ENCODE measurements at regions not wholly inside any gene's neighbourhood (a gene's known extent, or its start where the extent isn't known, plus 50 kb on each side); places are given as distances from the start of the nearest gene placed in this dataset.
"Not testable (repeated sequence)": the region's sequence is repeated elsewhere in the genome, so short reads cannot be mapped to it uniquely, and the experiment has no call there.

DNA sequence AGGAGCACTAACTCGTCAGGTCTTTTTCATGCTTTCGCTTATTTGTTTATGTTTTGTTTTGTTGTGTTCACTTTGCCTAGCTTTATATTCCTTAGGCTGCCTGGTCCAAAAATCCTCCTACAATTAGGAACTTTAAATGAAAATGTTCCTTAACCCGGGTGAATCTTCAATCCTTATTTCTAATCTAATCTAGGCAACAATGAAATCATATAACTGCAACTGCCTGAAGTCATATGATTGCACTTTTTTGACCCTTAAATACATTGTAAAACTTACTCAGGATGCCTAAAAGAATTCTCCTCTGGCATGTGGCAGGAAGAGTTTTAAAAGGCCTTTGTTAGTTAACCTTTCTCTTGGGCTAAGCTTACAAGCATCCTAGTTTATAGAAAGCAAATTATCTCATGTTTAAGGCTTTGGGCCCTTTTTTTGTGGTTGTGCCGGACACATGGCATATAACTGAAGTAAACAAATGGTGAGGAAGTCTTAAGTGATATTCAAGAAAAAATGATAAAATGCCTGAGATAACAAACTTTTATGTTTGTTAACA, 279.4 kb downstream of the FAT4 start:
- no peak for DNase-seq

DNA sequence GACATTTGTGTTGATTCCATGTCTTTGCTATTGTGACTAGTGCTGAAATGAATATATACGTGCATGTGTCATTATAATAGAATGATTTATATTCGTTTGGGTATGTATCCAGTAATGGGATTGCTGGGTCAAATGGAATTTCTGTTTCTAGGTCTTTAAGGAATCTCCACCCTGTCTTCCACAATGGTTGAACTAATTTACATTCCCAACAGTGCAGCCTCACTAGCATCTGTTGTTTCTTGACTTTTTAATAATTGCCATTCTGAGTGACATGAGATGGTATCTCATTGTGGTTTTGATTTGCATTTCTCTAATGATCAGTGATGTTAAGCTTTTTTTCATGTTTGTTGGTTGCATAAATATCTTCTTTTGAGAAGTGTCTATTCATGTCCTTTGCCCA, 291.2 kb downstream of the FAT4 start:
- DNase-seq, result not testable (repeated sequence)

DNA sequence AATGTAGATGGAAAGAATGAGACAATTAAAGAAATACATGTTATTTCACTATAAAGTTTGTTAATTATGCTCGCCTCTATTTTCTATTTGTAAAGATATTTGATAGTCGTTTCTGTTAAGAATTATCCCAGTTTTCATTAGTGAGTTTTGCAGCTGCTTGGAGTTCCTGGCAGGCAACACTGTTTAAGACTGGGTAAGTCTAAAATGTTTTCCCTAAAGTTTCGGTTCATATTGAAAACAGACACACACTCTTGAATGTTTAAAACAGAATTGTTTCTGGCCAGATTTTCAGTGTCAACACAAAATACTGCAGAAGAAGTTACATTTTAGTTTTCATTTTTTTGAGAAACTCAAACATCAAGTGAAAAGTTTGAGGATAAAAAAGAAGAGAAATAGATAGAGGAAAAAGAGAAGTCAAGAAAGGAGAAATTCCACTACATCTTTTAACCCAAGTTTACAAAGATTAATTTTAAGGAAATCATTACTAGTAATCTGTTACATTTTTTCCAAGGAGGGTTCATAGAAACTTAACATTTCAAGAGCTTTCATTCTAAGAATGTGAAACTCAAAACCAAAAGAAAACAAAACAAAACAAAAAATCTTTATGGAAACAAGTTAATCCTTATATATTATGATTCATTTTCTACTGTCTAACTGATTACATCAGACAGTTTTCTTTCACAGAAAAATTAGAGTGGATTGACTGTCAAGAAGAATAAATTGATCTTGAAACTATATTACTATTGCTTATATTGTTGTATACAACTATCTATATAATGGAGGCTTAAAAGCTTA, 305.5 kb downstream of the FAT4 start:
- no peak for DNase-seq

DNA sequence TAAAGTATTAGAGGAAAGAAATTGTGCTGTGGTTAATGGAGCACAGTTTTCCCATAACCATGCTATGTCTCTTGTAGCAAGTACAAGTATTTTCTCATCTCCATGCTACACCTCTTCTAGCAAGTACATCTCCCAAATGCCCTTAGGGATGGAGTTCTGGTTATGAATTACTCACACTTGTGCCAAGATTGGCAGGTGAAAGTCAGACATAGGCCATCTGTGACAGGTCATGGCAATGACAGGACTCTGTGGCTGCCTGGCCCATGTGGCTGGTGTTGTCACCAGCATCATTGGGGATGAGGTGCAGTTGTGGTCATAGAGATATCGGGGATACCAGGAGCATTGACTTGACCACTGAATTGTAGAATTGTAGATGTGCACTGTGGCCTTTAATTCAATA, 310.2 kb downstream of the FAT4 start:
- DNase-seq, result no peak

DNA sequence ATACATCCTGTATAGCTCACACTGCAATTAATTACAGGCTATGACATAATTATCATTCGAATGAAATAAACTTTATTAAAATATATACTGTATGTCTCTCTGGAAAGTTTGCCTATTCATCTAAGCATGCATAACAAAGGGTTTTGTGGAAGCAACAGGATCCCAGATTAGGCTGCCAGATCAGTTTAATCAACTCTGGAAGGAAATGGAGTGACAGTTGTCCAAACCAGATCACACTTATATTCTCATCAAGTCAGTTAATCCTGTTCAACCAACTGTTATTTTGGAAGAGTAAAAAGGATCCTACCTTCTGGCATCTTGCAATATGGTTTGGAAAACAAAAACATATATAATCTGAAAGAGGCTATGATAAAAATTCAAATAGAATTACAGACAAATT, 312.2 kb downstream of the FAT4 start:
- DNase-seq, result no peak

DNA sequence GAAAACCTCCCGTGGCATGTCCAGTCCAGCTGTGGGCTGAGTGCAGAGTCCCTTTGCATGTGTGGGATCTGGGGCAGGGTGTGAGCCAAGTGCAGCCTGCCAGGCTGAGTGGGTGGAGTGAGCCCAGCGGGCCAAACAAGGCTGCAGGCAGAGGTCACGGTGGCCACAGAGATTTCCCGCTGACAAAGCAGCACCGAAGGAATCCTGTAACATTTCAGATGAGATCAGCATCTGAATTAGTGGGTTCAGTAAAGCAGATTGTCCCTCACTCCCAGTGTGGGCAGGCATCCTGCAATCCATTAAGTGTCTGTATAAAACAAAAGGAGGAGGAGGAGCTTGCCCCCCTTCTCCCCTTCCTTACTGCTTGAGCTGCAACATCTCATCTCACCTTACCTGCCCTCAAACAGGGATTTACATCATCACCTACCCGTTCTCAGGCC, 324.4 kb downstream of the FAT4 start:
- peak; percentile 34 for DNase-seq

DNA sequence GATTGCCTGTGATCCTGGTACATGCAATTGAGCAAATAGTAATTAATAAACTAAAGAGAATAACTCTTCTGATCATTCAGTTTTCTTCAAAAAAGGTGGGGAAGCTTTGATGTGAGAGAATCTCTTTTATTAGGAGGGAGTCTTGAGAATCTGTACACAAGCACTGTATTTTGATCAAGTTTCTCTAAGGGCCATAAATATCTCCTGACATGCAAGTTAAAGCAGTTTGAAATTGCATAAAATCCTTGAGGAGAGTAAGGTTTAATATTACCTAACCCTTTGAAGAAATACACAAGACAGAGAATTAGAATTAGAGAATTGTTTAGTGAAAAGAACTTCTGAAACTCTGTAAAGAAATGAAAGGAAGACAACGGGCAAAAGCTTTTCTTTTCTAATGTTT, 326.9 kb downstream of the FAT4 start:
- DNase-seq, result peak; percentile 35

DNA sequence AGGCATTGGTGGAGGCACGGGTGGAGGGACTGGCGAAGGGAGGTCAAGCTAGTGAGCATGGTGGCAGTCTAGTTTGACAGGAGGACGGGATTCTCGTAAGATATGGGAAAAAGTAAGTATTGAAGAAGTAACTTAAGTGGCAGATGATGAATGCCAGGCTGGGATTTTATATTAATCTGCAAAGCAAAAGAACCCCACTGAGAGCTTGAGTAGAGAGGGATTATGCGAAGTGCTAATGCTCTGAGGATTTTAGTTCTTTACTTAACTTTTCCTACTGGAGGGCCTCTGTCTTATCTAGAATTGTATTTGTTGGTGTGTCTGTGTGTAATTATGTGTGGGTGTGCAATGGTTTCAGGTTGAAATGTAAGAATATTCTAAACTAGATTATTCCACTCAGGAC, 327.9 kb downstream of the FAT4 start:
- DNase-seq, result no peak

DNA sequence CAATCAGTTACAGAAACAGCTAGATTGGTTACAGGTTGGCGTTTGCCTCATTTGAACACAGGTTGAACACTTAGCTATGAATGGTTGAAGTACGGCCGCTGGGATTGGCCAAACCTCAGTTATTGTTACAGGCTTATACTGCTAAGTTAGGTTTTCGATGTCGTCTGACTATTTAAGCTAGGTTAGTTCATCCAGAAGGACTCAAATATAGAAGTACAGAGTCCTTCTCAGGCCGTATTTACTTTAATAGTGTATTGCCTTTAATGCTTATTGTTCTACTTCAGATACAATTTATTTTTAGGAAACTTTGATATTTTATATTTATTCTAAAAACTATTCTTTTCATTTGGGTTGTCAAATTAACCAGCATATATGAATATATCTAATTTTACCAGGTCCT, 334.7 kb downstream of the FAT4 start:
- DNase-seq, result no peak

DNA sequence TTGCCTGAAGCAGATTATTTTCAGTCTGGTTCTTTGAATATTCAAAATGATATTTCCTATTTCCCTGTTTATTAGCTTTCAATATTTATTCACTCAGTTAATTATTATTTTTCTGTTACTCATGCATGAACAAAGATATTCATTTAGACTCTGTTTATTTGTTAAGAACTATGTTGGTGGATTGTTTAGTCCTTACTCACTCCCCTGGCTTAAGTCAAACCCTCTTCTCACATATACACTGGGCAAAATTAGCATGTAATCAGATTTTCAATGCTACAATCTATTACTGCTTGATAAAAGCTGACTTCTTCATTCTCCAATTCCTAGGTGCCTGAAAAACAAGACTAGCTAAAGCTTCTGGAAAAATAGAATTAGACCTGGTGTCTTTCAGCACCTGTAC, 335.8 kb downstream of the FAT4 start:
- no peak for DNase-seq

DNA sequence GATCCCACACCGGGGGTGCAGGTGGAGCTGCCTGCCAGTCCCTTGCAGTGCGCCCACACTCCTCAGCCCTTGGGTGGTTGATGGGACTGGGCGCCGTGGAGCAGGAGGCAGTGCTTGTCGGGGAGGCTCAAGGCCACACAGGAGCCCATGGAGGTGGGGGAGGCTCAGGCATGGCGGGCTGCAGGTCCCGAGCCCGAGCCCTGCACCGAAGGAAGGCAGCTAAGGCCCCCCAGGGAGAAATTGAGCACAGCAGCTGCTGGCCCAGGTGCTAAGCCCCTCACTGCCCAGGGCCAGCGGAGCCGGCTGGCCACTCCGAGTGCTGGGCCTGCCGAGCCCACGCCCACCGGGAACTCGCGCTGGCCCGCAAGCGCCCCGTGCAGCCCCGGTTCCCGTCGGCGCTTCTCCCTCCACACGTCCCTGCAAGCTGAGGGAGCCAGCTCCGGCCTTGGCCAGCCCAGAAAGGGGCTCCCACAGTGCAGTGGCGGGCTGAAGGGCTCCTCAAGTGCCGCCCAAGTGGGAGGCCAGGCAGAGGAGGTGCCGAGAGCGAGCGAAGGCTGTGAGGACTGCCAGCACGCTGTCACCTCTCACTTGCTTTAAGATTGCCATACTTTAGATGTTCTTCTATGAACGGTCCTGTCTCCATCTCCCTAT, 337.1 kb downstream of the FAT4 start:
- not testable (repeated sequence) for DNase-seq

DNA sequence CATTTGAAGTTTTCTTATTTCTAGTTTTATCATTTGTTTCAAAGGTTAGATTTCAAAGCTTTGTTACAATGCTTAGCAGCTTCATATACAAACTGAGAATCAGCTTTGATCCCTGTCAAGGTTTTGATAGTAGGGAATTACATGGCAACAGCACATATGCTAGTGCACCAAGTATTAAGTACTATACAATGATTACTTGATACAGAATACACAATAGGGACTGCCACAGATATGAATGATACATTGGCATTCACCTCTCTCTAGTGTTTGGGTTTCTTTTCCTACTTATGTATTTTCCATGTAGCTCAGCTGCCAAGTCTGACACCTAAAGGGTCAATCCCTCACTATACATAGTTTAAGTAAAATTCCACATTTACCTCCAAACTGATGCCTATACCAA, 344.0 kb downstream of the FAT4 start:
- no peak for DNase-seq

DNA sequence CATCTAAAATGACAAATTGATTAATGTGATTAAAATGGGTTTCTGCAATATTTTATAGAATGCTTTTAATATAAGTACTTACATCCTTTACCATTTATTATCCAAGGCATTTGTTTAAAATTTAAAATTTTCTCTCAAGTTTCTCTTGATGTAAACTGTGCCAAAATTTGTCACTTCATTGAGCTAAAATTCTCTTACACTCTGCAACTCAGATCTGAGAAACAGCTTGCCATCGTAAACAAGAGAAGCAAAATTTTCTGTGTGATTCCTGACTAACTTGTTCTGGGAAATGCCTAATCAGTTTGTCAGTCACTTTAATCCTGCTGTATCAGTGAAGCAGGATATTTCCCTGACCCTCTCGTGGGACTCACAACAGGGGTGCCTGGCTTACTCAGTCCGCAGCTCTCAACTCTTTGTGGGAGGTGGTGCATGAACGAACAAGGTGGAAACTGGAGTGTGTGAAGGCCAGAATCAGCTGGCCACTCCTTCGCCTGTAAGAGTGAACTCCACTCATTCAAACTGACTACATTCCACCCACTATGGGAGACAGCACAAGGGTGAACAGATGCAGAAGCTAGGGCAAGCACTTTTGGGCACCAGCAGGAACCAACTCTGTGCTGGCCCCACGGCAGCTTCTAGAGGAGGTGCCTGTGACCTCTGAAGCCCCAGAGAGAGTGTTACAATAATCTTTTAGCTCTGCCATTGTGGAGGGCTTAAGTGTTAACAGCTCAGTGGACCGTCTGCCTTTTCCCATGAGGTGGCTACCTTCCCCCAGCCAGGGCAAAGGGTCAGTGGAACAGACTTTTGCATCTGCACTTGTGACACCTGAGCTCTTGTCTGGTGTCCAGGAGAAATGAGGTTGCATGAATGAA, 349.4 kb downstream of the FAT4 start:
- no peak for DNase-seq

DNA sequence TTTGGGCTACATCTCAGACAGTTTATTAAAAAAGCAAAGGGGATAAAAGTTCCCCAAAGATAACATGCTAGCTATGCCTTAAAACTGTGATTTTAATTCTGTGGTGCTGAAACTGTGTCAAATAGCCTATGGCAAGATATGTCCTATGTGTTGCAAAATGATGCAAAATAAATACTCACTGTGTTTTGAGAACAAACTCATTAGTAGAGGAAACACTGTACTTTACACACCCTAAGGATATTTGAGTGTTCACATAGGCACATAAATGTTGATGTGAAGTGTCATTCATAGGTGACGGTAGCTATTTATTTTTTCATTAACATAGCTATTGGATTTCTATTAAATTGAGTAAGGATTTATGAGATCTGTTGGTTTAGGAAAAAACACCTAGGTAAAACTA, 351.9 kb downstream of the FAT4 start:
- DNase-seq, result no peak

DNA sequence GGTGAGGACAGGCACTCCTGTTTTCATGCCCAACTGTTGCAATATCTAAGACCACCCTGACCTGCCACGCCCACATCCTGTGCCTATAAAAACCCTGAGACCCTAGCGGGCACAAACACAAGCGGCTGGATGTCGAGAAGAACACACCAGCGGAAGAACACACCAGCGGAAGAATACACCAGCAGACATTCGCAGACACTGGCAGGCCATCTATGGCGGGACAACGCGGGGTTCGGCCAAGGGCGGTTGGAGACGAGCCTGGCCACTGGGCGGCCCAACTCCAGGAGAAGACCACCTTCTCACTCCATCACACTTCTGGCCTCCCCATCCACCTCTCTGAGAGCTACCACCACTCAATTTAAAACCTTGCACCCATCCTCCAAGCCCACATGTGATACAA, 361.4 kb downstream of the FAT4 start:
- DNase-seq, result no peak

DNA sequence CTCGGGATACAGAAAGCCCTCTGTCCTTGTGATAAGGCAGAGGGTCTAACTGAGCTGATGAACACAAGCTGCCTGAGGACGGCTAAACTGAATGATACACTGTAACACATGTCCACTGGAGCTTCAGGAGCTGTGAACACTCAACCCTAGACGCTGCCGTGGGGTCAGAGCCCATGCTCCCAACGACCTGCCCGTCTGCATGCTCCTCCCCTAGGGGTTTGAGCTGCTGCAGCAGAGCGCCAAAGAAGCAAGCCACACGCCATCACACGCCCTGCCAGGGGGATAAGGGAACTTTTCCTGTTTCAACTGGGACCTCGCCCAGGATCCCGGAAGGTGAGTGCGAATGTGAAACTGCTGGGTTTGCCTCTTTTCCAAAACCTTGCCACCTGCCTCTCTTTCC, 361.8 kb downstream of the FAT4 start:
- no peak for DNase-seq

DNA sequence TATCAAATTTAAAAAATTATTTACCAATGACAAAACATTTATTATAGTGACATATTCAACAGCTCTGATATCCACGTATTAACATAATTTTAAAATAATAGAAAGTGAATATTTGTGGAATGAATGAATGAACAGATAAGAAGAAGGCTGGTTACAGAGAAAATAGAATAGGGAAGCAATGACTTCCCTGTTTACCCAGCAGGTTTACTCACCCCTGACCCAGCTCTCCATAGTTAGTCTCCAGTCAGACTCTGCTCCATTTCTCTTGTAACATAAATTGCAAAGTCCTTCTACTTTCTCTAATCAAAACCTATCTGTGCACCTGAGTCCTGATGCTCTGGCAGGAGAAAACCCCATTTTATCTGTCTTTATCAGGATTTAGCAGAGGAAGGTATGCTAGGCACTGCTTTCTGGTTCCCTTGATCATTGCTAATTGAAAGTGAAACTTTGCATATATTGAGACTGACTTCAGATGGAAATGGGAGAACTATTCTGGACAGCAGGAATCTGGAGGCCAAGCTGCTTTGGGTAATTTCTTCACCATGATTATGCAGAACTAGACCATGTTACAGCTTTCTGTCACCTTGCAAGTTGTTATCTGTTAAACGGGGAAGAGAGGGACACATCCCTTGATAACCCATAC, 363.0 kb downstream of the FAT4 start:
- DNase-seq, result no peak

DNA sequence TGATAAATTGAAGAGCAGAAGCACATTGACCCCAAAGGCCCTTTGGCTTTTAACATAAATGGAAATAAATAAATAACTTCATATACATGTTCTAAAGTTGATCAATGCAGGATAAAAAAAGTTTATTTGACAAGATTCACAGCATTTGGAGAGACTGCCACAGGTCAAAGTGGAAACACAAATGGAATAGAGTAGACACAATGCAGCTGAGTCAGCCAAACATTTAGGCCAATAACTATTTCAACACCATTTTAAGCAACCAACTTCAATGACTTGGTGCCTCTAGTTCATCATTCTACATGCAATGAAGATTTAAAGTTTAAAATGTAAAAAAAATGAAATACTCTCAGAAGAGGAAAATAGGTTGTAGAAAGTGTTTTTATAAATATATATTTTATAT, 365.2 kb downstream of the FAT4 start:
- no peak for DNase-seq

DNA sequence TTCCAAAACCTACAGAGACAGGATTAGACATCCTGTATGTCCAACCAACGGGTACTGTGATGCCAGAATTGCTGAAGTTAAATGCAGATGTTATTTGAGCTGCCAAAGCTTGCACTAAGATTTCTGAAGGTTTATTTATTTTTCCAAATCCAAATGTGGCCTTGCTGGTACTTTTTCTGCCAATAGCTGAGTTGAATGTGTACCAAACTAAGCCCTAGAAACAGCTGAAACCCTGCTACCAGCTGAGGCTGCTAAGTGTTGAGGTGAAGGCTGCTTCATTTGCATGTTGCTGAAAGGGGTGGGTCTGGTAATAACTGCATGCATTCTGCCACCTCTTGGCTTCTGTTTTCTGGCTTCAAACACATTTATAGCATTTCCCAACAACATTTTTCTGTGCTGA, 366.5 kb downstream of the FAT4 start:
- DNase-seq, result no peak

DNA sequence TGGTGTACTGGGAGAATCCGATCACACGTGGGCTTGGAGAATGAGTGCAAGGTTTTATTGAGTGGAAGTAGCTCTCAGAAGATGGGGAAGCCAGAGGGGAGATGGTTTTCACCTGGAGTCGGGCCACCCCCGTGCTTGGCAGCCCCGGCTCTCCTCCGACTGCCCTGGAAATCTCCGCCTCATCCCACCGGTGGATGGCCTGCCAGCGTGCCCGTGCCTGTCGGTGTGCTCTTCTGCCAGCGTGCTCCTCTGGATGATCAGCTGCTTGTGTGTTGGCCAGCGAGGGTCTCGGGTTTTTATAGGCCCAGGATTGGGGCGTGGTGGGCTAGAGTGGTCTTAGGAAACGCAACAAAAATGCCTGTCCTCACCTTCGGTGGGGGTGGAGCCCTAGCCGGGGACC, 368.0 kb downstream of the FAT4 start:
- no peak for DNase-seq

DNA sequence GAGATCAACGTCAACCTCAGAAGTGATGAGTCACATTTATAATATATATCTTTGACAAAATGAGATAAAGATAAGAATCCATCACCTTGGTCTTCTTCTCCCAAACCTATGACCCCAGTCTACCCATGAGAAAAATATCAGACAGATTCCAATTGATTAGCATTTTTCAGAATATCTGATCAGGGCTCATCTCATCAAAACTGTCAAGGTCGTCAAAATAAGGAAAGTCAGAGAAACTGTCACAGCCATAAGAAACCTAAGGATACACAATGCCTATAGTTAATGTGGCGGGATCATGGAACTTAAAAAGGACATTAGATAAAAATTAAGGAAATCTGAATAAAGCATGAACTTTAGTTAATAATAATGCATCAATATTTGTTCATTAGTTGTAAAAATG, 374.1 kb downstream of the FAT4 start:
- DNase-seq, result no peak

DNA sequence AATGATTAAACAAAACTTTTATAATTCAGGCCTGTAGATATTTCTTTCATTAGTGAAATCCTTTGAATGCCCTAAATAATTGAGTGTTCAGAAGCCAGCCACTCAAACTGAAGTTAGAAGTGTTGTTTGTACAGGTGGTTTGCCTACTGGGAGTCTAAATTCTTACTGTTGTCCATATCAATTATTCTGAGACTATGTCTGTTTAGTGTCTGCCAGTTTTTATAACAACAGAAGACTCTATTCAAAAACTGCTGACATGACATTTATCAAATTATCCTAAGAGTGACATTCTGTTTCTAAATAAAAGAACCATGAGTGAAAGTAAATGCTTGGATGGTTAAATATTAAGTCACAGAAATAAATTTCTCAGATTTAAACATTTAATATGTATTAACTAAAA, 375.1 kb downstream of the FAT4 start:
- no peak for DNase-seq

Data from left kidney (tissue), 1 donor.